IPS-20b (cell line): ENCODE measurements at regions not wholly inside any gene's neighbourhood (a gene's known extent, or its start where the extent isn't known, plus 50 kb on each side); places are given as distances from the start of the nearest gene placed in this dataset.

Experiments
- H3K27ac ChIP-seq: one replicate; pipeline ENCODE4 v1.5.1; 2013; ENCODE audit warnings: low read length
- H3K27me3 ChIP-seq: 2 replicates; pipeline ENCODE4 v1.6.1; 2013; ENCODE audit warnings: mild to moderate bottlenecking, low read length, inconsistent platforms; ENCODE audit not compliant: insufficient read depth
- H3K36me3 ChIP-seq: 2 replicates; pipeline ENCODE4 v1.6.1; 2013; ENCODE audit warnings: low read depth, mild to moderate bottlenecking, inconsistent platforms, low read length, moderate library complexity; ENCODE audit not compliant: insufficient read depth
- H3K4me1 ChIP-seq: 2 replicates; pipeline ENCODE4 v1.6.1; 2013; ENCODE audit warnings: mild to moderate bottlenecking, control low read depth, inconsistent platforms, low read length, moderate library complexity; ENCODE audit not compliant: insufficient read depth
- H3K4me3 ChIP-seq: 2 replicates; pipeline ENCODE4 v1.5.1; 2013; ENCODE audit warnings: mild to moderate bottlenecking, low read length, inconsistent platforms
- H3K9ac ChIP-seq: 2 replicates; pipeline ENCODE4 v1.6.1; 2013; ENCODE audit warnings: low read depth, mild to moderate bottlenecking, inconsistent platforms, low read length, moderate library complexity
- H3K9me3 ChIP-seq: 2 replicates; pipeline ENCODE4 v1.6.1; 2013; ENCODE audit warnings: mild to moderate bottlenecking, low read depth, low read length, inconsistent platforms; ENCODE audit not compliant: insufficient read depth

DNA sequence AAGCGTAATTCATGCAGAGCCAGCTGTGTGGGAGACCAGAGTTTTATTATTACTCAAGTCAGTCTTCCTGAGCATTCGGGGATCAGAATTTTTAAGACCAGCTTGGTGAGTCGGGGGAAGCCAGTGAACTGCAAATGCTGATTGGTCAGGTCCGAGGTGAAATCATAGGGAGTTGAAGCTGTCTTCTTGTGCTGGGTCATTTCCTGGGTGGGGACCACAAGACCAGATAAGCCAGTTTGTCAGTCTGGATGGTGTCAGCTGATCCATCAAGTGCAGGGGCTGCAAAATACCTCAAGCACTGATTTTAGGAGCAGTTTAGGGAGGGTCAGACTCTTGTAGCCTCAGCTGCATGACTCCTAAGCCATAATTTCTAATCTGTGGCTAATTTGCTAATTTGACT, 228.1 kb upstream of the ATP10A start:
- no peak overlapping the region for H3K9ac ChIP-seq

DNA sequence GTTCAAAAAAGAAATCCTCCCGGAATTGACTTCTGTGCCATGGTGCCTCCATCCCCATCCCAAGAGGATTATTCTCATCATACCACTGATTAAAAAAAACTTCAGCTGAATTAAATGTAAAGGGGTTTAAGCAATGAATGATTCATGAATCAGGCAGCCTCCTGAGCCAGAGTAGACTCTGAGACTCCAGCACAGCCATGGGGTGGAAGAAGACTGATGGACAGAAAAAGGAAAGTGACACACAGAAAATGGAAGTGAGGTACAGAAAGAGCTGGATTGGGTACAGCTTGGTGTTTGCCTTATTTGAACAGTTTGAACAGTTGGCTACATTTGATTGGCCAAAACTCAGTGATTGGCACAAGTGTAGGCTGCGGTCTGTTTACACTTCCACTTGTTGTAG, 224.8 kb upstream of the ATP10A start:
- Histone ChIP-seq H3K4me1 (peaks cover 12% of the 10 kb centered on the region; the same call in 1 of the 2 replicates), H3K9ac (no peak overlapping the region), H3K9me3 (no peaks in the 10 kb centered on the region), H3K27me3 (no peaks in the 10 kb centered on the region), H3K4me3 (no peak overlapping the region), H3K36me3 (no peaks in the 10 kb centered on the region), H3K27ac (no peak overlapping the region)

More for the DNA sequence above, 228.1 kb upstream of the ATP10A start:
- Histone ChIP-seq H3K9me3 (no peaks in the 10 kb centered on the region), H3K27me3 (no peaks in the 10 kb centered on the region), H3K36me3 (no peaks in the 10 kb centered on the region), H3K4me3 (no peak overlapping the region), H3K27ac (no peak overlapping the region), H3K4me1 (peaks cover 8% of the 10 kb centered on the region; the same call in 1 of the 2 replicates)

DNA sequence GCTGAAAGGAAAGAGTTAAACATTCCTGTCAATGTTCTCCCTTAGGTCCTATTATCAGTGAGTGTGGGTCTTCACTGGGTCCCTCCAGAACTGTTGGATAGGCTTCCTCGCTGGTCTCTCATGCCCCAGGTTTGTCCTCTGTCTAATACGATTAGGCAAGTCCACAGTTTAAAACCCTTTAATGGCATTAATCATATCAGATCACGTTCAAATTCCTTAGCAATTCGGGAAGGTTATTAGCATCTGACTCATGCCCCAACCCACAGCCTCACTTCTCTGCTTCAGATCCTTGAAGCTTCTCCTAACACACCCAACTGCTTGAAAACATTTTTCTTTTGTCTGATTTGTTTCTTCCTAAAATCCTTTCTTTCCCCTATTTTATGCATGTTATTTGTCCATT, 224.3 kb upstream of the ATP10A start:
- H3K36me3 ChIP-seq, result no peaks in the 10 kb centered on the region
- H3K27me3 ChIP-seq, result no peaks in the 10 kb centered on the region
- H3K4me1 ChIP-seq, result peaks cover 13% of the 10 kb centered on the region; the same call in 1 of the 2 replicates
- H3K9ac ChIP-seq, result no peak overlapping the region
- no peak overlapping the region for H3K4me3 ChIP-seq
- H3K27ac ChIP-seq, result no peak overlapping the region
- no peaks in the 10 kb centered on the region for H3K9me3 ChIP-seq

DNA sequence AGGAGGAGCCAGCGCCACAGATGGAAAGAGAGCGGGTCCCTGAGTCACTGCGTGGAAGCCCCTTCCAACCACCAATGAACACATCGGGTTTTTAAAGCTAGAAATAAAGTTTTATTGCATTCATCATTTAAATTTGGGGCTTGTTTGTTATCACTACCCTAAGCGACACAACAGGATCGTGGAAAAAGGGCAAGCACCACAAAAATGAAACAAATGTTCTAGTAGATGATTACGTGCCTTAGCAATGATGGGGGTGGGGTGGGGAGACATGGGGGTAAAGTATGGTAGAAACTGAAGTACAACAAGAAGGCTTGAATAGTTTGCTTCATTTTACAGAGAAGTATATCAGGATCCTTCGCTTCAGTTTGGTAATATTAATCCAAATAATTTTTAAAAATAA, 221.6 kb upstream of the ATP10A start:
- H3K36me3 ChIP-seq, result no peaks in the 10 kb centered on the region
- no peak overlapping the region for H3K4me3 ChIP-seq

DNA sequence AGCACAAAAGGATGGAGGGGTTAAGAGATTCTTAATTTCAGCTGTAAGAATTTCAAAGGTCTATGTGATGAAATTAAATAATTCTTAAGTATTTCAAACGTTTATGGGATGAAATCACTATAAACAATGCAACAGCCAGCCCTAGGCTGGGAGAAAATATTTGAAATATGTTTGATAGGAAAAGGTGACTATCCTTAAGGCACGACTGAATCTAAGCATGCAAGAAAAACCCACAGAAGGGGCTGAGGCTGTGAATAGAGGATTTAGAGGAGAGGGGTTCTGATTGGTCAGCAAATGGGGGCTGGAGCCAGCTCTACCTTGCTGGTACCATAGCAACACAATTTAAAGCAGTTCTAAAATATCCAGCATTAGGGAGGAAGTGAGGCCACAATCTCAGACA, 220.8 kb upstream of the ATP10A start:
- H3K27me3 ChIP-seq, result no peaks in the 10 kb centered on the region
- no peak overlapping the region for H3K9ac ChIP-seq
- H3K4me1 ChIP-seq, result peaks cover 13% of the 10 kb centered on the region; the same call in 1 of the 2 replicates
- H3K4me3 ChIP-seq, result no peak overlapping the region
- H3K27ac ChIP-seq, result no peak overlapping the region
- H3K36me3 ChIP-seq, result no peaks in the 10 kb centered on the region
- H3K9me3 ChIP-seq, result no peaks in the 10 kb centered on the region

More for the DNA sequence above, 221.6 kb upstream of the ATP10A start:
- H3K9ac ChIP-seq, result no peak overlapping the region
- no peaks in the 10 kb centered on the region for H3K27me3 ChIP-seq
- no peaks in the 10 kb centered on the region for H3K9me3 ChIP-seq
- peaks cover 13% of the 10 kb centered on the region; the same call in 1 of the 2 replicates for H3K4me1 ChIP-seq
- H3K27ac ChIP-seq, result no peak overlapping the region

DNA sequence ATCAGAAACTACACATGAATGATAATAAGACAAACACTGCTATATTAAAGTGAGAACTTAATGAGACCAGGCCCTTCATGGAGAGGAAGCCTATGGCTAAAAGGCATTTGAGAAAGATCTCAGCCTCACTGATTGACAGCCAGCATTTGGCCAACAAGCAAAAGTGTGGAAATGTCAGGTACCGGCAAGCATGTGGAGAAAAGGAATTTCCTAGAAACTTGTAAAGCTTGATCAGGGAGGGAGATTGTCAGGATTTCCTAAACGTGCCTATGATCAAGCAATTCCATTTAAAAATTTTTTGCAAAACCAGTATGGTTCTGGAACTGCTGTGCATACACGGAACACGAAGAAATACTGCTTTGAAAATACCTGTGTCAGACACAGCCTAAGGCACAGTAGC, 220.3 kb upstream of the ATP10A start:
- H3K4me3 ChIP-seq, result no peak overlapping the region
- H3K36me3 ChIP-seq, result no peaks in the 10 kb centered on the region
- no peaks in the 10 kb centered on the region for H3K9me3 ChIP-seq
- H3K27me3 ChIP-seq, result no peaks in the 10 kb centered on the region
- no peak overlapping the region for H3K9ac ChIP-seq
- peaks cover 13% of the 10 kb centered on the region; the same call in 1 of the 2 replicates for H3K4me1 ChIP-seq
- H3K27ac ChIP-seq, result no peak overlapping the region

DNA sequence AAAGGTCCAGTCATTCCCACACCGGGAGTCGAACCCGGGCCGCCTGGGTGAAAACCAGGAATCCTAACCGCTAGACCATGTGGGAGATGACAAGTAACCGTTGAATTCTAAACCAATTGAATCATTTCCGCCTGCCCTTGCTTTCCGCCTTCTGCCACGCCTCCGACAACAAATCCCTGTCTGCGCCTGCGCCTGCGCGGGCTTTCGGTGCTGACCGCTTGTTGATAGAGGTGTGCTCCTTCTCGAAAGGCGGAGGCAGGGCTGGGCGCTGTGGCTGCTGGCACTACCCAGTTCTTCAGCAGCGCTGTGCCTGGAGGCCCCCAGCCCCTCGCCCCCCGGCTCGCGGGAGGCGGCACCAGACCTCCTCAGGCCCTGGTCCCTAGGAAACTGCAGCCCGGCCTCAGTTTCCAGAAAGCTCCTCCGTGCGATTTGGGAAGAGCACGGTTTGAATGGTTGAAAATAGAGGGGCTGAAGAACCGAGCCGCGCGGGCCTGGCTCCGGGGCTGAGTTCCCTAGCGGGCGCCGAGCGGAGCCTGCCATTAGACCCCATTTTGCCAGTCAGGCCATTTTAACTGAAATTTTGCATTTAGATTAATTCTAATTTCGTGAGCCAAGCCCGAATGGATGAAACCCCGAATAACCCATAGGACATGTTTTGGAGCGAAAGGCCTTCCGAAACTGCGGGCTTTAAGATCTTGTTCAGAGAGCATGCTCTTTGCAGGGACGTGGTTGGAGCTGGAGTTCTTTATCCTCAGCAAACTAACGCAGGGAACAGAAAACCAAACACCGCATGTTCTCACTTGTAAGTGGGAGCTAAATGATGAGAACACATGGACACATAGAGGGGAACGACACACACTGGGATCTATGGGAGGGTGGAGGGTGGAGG, 219.3 kb upstream of the ATP10A start:
- H3K4me3 ChIP-seq, result peak overlapping the region; percentile 83
- peak overlapping the region; percentile 90 for H3K27ac ChIP-seq
- H3K9me3 ChIP-seq, result no peaks in the 10 kb centered on the region

DNA sequence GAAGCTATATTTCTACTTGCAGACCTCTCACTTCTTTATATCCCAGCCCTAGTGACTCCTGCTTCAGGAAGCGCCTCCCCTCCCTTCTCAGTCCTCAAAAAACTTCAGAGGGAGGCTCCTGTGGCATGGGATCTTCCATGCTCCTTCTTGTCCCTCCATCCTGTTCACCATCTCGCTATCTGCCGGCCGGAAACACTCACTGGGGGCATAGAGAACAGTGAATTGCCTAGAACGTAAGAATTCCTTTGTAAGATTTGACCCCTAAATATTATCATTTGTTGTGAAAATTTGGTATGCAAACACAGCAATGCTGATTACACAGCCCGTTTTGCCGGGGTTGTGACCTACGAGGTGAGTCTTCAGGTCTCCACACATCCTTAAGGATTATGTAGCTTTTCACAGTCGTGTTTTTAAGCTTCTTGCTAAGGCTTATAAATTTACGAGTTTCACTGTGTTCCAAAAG, 218.7 kb upstream of the ATP10A start:
- peak overlapping the region; percentile 62 for H3K4me3 ChIP-seq
- H3K9me3 ChIP-seq, result no peaks in the 10 kb centered on the region
- H3K27me3 ChIP-seq, result no peaks in the 10 kb centered on the region
- H3K9ac ChIP-seq, result peak overlapping the region; percentile 53; the same call in 1 of the 2 replicates
- peaks cover 9% of the 10 kb centered on the region; the same call in 1 of the 2 replicates for H3K4me1 ChIP-seq
- H3K36me3 ChIP-seq, result no peaks in the 10 kb centered on the region
- no peak overlapping the region for H3K27ac ChIP-seq

More for the DNA sequence above, 219.3 kb upstream of the ATP10A start:
- H3K27me3 ChIP-seq, result no peaks in the 10 kb centered on the region
- no peaks in the 10 kb centered on the region for H3K36me3 ChIP-seq
- H3K4me1 ChIP-seq, result peaks cover 12% of the 10 kb centered on the region; the same call in 1 of the 2 replicates
- peak overlapping the region; percentile 92 for H3K9ac ChIP-seq

DNA sequence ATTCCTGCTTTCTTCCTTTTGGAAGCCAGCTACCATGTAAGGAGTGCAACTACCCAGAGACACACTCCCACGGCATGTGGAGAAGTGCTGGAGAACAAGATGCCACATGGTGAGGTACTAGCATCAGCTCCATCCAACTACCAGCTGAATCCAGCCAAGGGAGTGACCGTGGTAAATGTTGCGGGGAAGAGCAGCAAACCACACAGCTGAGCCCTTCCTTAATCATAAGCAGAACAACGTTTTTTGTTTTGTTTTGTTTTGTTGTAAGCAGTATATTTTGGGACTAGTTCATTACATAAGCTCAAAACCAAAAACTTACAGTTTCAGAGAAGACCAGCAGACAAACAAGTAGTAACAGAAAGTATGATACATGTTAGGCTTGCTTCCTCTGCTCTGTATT, 212.6 kb upstream of the ATP10A start:
- no peaks in the 10 kb centered on the region for H3K36me3 ChIP-seq
- H3K9me3 ChIP-seq, result peaks cover 8% of the 10 kb centered on the region; the same call in 1 of the 2 replicates
- H3K9ac ChIP-seq, result no peak overlapping the region
- no peaks in the 10 kb centered on the region for H3K4me1 ChIP-seq
- H3K4me3 ChIP-seq, result no peak overlapping the region
- no peaks in the 10 kb centered on the region for H3K27me3 ChIP-seq
- H3K27ac ChIP-seq, result no peak overlapping the region

DNA sequence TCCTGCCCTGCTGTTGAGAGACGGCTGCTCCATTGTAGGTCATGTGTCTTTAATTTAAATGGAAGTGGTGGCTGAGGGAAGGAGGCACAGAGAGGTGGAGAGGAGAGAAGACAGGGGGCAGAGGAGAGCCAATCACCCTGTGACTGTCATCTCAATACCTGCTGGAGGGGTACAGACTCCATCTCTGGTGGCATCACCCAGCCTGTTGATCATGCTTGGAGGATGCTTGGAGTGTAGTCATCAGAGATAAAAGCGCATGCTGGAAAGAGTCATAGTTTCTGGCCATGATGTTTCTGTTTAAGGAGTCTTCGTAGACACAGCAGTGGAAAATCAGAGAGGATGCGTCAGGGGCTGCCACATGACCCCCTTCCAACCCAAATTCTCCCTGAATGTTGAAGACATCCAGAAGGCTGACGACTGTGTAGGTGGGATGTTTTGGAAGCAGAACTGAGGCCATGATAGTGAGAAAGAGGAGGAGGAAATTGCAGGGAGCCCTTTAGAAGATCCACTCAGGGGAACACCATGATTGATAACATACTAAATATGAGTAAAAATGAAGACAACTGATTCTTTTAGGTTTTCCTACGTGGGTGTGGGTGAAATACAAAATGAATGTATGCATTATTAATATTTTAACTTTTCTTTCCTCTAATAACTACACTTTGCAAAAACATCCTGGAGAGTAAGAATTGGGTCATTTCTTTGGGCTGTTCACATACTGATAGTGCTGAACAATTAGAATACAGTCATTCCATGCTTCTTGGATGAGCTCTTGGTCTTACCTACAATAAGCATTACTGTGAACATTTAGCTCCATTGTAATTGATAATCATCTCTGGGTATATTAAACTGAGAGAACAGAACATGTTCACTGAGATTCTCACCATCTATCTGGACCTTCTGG, 210.6 kb upstream of the ATP10A start:
- H3K27me3 ChIP-seq, result no peaks in the 10 kb centered on the region
- H3K4me3 ChIP-seq, result no peak overlapping the region
- no peaks in the 10 kb centered on the region for H3K4me1 ChIP-seq
- no peaks in the 10 kb centered on the region for H3K36me3 ChIP-seq
- H3K27ac ChIP-seq, result no peak overlapping the region
- no peak overlapping the region for H3K9ac ChIP-seq
- peaks cover 8% of the 10 kb centered on the region; the same call in 1 of the 2 replicates for H3K9me3 ChIP-seq

DNA sequence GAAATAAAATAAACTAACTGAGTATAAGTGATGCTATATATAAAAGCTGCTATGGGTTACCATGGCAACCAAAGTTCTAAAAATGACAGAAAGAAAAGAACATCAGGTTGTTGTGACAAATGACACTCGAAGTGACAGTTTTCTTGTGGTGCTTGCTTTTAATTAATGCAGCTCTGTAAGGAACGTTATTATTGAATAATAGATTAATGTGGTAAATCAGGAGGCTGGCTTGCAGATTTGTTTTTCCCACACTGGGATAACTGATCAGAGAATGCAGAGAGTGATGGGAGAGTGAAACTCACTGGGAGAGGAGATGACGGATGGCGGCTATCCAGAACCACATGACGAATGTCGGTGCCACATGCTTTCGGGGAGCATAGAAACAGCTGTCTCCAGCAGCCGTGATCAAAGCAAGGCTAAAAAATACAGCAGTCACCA, 207.0 kb upstream of the ATP10A start:
- Histone ChIP-seq H3K9ac (no peak overlapping the region), H3K9me3 (peaks cover 4% of the 10 kb centered on the region; the same call in 1 of the 2 replicates), H3K27me3 (no peaks in the 10 kb centered on the region), H3K27ac (no peak overlapping the region), H3K36me3 (no peaks in the 10 kb centered on the region), H3K4me1 (no peaks in the 10 kb centered on the region; the same call in 1 of the 2 replicates), H3K4me3 (no peak overlapping the region)
